Stimulated activated CD4-positive, alpha-beta T cell treated with anti-CD3 and anti-CD28 coated beads, Interleukin-12 subunit alpha, Interleukin-12 subunit beta, amount 100 ng/mL, for 48 hours (primary cell): ENCODE measurements at regions not wholly inside any gene's neighbourhood (a gene's known extent, or its start where the extent isn't known, plus 50 kb on each side); places are given as distances from the start of the nearest gene placed in this dataset.

Experiments used
- DNase-seq, 3 donors: peaks; one replicate each; pipeline ENCODE4 v3.0.0-alpha.2; 2020; ENCODE audit warnings: low read depth in 2 of 3, low spot score in 1 of 3

DNA sequence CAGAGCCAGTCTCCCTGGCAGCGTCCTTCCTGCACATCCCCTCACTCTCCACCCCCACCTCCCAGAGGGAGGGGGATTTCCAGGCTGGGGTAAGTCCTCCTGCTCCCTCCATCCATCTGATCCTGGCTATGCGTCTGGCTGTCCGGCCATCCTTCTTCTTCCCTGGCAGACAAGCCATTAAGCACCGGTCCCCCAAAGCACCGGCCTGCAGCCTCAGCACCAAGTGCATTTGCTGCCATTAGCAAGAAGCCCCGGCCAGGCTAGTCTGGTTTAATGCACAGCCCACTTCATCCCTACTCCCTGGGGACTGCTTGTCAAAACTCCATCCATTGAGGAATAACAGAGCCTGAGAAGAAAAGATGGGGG lies 208.7 kb upstream of the IER5L start:
- no peak for DNase-seq

DNA sequence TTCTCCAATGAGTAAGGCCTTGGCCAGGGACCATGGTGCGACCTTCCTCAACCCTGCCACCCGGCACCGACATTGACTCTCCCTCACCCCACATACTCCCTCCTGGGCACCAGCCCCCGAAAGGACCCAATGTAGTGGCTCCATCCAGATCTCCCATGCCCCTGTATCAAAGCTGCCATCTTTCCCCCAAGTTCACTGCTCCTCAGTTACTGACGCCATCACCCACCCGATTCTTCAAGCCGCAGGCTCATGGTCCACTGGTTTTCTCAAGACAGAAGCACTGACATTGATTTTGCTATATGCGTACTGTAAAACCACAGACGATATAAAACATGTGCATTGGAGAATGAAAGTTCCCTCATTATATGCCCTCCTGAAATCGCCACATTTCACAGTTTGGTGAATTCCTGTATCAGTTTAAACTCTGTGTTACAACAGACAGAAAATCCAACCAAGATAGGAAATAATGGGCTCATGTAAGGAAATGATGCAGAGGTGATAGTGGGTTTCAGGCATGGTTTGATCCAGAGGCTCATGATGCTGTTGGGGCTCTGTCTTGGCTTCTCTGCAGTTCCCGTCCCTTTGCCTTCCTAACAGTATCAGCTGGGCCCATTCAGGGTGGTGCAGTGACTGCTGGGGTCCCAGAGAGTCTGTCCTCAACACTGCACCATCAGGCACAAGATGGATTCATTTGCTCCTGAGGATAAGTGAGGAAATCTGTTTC lies 207.3 kb upstream of the IER5L start:
- DNase-seq = no peak

DNA sequence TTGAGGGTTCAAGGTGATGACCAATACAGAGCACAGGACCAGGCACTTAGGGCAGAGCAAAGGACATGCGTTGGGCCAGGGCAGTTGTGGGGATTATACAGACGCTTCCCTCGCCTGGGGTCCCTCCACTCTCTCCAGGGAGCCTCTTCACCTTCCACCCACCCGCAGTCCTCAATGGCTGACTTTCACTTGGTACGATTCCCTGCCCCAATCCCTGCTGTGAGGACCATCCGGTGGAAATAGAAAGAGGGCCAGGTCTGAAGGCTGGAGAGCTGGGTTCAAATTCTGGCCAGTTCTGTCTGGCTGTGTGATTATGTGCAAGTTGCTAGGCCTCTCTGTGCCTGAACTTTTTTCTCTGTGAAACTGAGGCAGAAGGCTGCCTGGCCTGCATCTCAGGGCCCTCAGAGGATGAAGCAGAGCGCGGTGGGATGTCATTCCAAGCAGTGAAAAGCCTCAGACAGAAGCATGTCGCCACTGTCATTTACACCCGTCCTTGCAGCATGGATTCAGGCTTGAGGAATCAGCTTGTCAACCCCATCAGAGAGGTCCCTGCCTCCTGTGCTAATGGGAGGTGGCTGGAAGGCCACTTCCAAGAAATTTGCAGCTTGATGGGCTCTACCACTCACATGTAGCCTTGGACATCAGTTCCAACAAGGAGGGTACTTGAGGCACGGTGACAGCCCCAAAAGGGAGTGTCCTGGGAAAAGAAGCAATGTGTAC lies 206.6 kb upstream of the IER5L start:
- no peak for DNase-seq

DNA sequence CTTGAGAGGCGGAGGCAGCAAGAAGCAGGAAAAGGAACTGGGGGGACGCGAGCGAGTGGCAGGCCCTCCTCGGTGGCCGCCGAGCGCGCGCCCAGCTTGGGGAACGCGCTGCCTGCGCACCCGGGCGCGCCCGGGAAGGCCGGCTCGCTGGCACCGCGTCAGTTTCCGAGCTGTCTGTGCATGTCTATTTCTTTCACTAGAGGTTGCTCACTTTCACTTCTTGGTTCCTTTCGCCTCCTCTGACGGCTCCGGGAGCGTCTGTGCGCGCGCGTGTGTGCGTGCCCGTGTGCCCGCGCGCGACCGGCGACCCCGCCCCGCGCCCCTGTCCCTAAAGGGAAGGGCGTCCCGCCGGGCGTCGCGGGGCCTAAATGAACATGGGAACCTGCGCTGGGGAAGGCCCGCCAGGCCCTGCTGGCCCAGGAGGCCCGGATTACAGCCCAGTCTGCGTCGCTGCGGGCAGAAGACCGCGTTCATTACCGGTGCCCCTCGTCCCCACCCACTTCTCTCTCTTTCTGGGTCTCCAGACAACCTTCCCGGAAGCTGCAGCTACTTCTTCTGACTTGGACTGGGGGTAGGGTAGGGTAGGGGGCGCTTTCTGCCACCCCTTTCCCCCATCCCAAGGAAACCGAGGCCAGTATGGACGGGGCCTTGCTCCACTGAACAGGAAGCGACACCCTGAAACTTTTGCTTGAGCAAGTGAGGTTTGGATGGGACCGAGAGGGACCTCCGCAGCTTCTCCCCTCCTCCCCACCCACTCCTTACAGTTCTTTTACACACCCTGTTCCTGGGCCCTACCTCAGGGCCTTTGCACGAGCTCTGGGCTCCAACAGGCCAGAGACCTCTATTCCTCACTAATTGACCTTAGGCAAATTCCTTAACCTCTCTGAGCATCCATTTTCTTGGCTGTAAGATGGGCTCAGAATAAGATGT lies 205.8 kb upstream of the IER5L start:
- DNase-seq = peak; percentile 33 to 45 (median 38)

DNA sequence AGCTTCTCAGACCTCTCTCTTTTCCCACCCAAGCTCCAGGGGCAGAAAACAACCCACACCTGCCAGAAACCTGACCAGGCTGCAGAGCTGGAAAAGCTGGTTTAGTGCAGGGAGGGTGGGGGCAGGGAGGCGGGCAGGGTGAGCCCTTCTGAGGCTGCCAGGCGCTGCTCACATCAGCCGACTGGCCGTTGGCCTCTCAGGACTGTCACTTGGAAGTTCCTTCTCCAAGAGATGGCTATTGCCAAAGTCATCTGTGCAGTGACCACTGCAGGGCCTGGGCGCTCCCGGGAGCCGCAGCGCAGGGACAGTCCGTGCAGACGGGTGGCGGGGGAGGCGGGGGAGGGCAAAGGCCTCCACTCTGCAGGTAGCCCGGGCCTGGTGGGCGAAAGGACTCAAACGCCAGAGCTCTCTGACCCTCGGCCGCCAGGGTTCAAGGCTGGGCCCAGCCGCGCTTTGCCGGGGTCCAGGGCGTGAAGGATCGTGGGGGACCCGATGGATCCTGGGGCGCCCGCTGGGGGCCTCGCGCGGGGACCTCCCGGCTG lies 205.0 kb upstream of the IER5L start:
- DNase-seq = no peak

DNA sequence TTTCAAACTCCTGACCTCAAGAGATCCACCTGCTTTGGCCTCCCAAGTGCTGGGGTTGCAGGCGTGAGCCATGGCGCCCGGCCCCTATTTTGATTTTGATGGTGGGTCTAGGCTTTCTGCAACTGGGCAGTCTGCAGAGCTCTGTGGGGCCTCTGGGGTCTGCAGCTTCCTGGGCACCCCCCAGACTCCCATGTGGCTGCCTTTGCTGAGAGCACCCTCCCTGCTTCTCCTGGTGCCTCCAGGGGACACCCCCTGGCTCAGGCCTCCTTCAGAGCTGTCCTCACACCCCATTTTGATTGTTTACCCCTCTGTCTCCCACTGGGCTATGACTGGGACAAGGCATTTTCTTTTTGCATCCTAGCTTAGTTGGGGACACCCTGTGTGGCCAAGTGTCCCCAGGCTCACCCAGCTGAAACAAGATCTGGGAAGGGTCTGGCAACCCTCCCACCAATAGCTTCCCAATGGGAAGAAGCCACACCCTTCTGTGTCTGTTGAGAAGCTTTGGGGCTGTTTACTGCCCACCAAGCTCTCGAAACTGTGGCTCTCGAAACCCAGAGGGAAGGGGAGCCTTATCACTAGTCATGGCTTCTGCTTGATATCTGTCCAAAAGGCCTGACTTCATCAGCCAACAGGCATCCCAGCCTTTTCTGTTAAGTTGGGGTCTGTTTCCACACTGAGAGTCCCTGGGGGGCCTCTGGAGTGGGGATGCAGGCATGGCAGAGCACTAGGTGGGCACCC lies 204.4 kb upstream of the IER5L start:
- no peak for DNase-seq

DNA sequence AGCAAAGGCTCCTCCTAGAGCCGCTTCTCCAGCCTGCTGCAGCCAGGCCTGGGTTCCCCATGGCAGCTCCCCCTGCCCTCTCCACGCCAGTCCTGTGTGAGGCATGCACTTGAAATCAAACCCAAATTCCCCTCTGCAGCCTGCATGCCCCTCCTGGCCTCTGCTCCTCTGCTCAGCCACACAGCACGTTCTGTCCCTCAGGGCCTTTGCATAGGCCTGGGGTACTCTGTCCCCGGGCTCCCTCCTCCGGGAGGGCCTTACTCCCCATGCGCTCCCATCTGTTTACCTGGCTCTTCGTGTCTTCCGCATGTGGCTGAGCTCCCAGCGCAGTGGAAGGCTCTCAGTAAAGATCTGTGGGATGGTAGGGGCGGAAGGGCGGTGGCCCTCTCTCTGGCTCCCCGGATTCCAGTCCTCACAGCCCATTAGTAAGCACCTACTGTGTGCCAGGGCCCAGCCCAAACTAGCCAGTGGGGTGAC lies 203.5 kb upstream of the IER5L start:
- no peak for DNase-seq

DNA sequence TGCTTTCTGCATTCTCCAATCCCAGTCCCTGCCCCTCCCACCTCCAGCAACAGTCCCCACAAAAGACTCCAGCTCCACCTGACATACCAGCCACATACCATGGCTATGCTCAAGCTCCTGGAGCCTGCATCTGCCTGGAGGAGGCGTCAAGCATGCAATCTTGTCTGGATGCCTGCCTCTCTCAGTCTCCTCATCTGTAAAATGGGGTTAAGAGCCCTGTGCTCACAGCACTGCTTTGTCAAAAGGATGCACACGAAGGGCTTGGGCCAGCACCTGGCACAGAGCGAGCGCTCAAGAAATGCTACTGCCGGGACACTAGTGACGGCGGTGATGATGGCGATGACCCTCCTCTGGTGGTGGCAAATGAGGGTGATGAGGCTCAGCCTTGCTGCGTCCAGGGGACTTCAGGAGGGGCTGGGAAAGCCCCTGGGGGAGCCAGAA lies 202.9 kb upstream of the IER5L start:
- no peak for DNase-seq

DNA sequence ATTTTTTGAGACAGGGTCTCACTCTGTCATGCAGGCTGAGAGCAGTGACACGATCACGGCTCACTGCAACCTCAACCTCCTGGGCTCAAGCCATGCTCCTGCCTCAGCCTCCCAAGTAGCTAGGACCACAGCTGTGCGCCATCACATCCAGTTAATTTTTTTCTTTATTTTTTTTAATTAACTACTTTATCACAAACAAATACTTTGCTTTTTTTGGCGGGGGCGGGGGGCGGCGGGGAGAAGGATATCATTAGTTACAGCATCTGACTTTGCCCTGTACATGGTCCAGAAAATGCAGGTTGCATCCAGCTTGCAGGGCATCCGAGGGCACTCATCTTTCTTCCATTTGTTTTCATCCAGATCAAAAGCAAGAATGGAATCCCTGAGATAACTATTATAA lies 201.8 kb upstream of the IER5L start:
- no peak for DNase-seq

DNA sequence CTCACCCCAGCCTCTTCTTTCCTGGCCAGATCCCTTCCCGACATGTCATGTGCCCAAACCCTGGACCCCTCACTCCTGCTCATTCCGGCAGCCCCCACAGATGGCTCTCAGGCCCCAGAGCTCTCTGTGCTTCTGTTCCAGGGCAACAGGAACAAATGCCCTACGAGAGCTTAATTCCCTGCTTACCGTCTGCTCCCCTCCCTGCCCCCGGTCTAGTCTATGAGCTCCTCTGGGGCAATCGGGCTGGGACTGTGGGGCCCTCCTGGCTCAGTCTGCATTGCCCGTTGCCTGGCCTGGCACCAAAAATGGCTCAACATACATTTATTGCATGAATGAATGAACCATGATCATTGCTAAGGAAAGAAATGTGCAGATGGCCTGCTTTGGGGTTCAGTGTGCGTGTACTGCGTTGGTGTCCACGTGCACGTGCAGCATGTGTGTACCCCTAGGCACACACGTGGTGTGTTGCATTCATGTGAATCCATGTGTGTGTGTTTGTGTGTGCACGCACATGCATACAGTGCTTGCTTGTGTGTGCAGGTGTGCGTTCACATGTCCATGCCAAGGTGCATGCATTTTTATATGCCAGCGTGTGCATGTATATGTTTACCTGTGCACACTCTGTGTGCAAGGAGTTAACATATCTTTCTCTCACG lies 201.2 kb upstream of the IER5L start:
- DNase-seq = no peak

DNA sequence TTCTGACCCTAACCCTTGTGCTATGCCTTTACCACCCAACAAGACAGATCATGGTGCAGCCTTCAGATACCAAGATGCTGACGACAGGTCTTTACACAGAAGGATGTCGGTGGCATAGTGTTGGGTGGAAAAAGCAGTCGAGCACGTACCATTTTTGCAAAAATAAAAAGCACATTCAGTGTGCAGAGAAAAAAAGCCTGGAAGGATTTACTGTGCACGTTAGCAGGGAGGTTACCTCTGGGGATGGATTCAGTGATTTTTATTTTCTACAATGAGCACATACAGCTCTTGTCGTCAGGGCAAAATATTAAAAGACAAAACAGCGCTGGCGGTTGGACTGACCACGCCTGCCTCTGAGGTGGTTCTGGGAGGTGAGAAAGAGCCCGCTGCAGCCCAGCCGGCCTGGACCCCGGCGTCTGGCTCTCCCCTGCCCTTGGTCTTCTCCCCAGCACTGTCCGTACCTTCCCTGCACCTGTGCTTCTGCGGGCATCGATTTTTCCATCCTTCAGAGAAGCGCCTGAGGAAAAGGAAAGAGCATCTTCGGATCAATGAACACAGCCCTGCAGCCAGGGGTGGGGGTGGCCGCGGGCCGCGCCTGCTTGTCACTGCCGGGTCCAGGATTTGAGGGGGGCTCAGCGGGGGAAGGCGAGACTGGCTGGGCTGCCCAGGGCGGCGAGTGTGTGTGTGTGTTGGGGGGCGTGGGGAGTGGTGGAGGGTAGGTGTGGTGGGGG lies 200.0 kb upstream of the IER5L start:
- no peak for DNase-seq

DNA sequence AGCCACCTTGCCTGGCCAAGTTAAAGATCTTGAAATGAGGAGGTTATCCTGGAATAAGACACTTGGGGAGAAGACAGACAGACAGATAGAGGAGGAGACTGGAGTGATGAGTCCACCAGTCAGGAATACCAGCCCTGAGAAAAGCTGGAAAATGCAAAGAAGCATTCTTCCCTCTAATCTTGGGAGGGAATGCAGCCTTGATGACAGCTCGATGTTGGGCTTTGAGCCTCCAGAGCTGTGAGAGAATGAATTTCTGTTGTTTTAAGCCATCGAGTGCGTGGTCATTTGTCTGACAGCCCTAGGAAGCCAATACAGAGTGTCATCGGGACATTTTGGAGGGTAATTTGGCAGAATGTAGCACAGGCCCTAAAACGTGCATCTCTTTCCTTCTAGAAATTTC lies 199.1 kb upstream of the IER5L start:
- DNase-seq = no peak

DNA sequence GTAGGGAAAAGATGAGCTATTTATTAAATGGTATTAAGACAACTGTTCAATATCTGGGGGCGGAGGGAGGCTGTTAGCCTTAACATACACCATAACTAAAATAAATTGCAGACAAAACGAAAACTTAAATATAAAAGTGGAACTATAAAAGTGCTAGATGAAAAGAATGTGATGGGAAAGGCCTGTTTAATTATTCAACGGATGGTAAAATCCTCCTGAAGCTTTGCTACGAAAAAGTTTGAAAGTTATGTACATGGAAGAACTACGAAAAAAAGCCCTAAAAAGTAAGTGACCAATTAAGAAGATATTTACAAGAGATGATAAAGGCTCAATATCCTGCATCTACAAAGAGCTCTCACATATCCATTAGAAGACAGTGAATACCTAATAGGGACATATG lies 197.8 kb upstream of the IER5L start:
- DNase-seq = no peak

DNA sequence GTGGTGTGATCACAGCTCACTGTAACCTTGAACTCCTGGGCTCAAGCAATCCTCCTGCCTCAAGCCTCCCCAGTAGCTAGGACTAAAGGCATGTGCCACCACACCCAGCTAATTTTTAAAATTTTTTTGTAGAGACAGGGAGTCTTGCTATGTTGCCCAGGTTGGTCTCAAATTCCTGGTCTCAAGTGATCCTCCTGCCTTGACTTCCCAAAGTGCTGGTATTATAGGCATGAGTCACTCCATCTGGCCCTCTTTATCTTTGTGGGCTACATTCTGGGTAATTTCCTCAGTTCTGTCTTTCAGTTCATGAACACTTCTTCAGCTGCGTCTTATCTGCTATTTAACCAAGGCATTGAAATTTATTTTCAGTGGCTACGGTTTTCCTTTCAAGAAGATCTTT lies 196.6 kb upstream of the IER5L start:
- no peak for DNase-seq

DNA sequence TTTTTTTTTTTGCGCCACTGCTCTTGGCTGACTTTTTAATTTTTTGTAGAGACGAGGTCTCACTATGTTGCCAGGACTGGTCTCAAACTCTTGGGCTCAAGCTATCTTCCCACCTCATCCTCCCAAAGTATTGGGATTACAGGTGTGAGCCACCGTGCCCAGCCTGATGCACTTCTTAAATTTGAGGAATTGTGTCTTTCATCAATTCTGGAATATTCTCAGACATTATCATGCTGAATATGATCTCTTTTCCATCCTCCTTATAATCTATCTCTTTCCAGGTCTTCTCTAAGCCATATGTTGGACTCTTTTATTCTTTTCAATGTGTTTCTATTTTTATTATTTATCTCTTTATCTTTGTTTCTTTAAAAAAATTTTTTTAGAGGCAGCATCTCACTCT lies 196.2 kb upstream of the IER5L start:
- no peak for DNase-seq

DNA sequence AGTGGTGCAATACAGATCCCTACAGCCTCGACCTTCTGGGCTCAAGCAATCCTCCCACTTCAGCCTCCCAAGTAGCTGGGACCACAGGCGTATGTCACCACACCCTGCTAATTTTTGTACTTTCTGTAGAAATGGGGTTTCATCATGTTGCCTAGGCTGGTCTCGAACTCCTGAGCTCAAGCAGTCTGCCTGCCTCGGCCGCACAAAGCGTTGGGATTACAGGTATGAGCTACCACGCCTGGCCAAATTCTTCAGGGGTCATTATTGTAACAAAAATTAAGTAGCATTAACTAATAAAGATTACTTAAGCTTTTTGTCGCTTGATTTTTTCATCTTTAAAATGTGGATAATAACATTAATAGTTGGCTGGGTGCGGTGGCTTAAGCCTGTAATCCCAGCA lies 195.3 kb upstream of the IER5L start:
- no peak for DNase-seq

DNA sequence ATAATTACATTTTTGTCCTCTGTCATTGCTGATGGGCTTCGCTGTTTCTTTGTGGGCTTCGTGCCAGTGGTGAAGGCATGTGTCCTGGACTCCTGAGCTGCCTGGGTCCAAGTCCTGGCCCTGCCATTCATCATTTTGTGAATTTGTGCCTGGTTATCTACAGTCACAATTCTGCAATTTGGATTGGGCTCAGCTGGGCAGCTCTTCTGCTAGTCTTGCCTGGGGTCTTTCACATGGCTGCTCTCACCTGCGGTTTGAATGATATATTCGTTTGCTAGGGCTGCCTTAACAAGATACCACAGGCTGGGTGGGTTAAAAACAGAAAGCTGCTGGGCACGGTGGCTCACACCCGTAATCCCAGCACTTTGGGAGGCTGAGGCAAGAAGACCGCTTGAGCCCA lies 192.7 kb upstream of the IER5L start:
- no peak for DNase-seq

DNA sequence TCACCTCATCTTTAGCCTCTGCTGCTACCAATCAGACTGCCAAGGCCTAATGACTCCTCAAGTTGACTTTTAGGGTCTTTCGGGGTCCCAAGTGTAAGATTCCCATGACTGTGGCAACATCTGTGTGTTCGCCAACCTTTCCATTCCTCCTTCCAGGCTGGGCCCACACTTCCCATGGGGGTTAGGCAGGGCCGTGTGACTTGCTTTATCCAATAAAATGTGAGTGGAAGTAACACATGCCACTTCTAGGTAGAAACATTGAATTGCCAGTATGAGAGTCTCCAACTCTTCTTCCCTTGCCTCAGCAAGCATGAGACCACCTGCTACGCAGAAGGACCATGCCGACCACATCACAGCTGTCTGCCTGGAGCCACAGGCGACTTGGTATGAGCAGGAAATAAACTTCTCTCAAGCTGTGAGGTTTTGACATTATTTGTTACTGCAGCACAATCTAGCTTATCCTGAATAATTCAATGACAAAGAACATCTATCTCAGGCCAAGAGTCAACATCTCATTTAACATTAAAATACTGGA lies 190.4 kb upstream of the IER5L start:
- no peak for DNase-seq

DNA sequence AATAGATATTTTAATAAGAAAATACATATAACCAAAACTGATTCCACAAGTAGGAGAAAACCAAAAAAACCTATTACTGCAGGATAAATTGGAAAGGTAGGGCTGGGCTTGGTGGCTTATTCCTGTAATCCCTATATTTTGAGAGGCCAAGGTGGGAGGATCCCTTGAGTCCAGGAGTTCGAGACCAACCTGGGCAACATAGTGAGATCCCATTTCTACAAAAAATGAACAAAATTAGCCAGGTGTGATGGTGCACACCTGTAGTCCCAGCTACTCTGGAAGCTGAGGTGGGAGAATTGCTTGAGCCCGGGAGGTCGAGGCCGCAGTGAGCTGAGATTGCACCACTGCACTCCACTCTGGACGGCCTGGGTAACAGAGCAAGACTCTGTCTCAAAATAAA lies 189.2 kb upstream of the IER5L start:
- no peak for DNase-seq
